Glutamatergic neuron (in vitro differentiated cells): ENCODE measurements at regions not wholly inside any gene's neighbourhood (a gene's known extent, or its start where the extent isn't known, plus 50 kb on each side); places are given as distances from the start of the nearest gene placed in this dataset.

Experiments used
- DNase-seq: peaks from one replicate; pipeline ENCODE4 v3.0.0; 2022
- H3K27ac Mint-ChIP-seq: one replicate; pipeline ENCODE4 v1.8.0; 2020; ENCODE audit warnings: mild to moderate bottlenecking, mixed read lengths, inconsistent platforms; ENCODE audit not compliant: unreplicated experiment
- H3K27me3 Mint-ChIP-seq: one replicate; pipeline ENCODE4 v1.8.0; 2020; ENCODE audit warnings: mild to moderate bottlenecking, moderate library complexity, mixed read lengths, inconsistent platforms; ENCODE audit not compliant: unreplicated experiment
- H3K36me3 Mint-ChIP-seq: one replicate; pipeline ENCODE4 v1.8.0; 2020; ENCODE audit warnings: mild to moderate bottlenecking, mixed read lengths, inconsistent platforms; ENCODE audit not compliant: unreplicated experiment
- H3K4me1 Mint-ChIP-seq: one replicate; pipeline ENCODE4 v1.8.0; 2020; ENCODE audit warnings: mild to moderate bottlenecking, low read depth, mixed read lengths, inconsistent platforms; ENCODE audit not compliant: unreplicated experiment
- H3K4me3 Mint-ChIP-seq: one replicate; pipeline ENCODE4 v1.8.0; 2020; ENCODE audit warnings: mild to moderate bottlenecking, mixed read lengths, inconsistent platforms; ENCODE audit not compliant: unreplicated experiment
- H3K9me3 Mint-ChIP-seq: one replicate; pipeline ENCODE4 v1.8.0; 2020; ENCODE audit warnings: mild to moderate bottlenecking, moderate library complexity, mixed read lengths, inconsistent platforms; ENCODE audit not compliant: unreplicated experiment
- CTCF ChIP-seq: fragments of 200-600 bp; sonication (generic); IDR thresholded peaks from one replicate; pipeline ENCODE4 v1.5.0; 2021; ENCODE audit not compliant: partially characterized antibody, unreplicated experiment

DNA sequence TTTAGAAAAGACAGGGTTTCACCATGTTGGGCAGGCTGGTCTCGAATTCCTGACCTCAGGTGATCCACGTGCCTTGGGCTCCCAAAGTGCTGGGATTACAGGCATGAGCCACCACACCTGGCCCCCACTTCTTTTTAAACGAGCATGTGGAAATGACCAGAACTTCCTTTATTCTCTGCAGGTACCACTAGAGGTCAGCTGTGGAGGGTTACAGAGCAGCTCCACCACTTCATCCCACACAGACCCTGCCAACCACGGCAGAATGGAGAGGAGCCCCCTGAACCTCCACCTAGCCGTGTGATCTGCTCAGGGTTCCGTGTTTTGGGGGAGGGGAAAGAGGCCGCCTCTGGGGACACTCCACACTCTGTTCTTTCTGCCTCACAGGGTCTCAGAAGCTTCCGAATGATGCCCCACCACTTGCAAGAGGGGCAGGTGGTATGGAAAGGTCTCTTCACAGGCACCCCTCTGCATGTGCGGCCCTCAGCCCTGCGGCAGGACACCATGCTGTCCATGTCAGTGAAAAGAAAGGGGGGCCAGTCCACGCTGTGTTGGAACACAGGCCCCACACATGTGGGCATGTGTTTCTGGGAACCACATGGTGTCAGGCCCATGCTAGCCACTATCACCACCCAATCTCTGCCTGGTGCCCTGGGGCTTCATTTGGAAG is 465.0 kb downstream of the TSHZ3 start:
- Mint-ChIP-seq H3K27me3 (no peaks in the 10 kb centered on the region), H3K36me3 (no peaks in the 10 kb centered on the region), H3K4me1 (peaks cover 7% of the 10 kb centered on the region), H3K9me3 (peaks cover 2% of the 10 kb centered on the region), H3K27ac (no peak overlapping the region), H3K4me3 (no peak overlapping the region)
- DNase-seq, result no peak
- TF ChIP-seq CTCF, result no peak

- Mint-ChIP-seq H3K4me3 (no peak overlapping the region), H3K36me3 (no peaks in the 10 kb centered on the region), H3K27me3 (no peaks in the 10 kb centered on the region), H3K9me3 (peaks cover 2% of the 10 kb centered on the region), H3K4me1 (peaks cover 7% of the 10 kb centered on the region), H3K27ac (no peak overlapping the region)
- TF ChIP-seq CTCF, result no peak
- no peak for DNase-seq
Observed at GRCh38 chr19:30883071-30883470, 466.2 kb downstream of the TSHZ3 start.

DNA sequence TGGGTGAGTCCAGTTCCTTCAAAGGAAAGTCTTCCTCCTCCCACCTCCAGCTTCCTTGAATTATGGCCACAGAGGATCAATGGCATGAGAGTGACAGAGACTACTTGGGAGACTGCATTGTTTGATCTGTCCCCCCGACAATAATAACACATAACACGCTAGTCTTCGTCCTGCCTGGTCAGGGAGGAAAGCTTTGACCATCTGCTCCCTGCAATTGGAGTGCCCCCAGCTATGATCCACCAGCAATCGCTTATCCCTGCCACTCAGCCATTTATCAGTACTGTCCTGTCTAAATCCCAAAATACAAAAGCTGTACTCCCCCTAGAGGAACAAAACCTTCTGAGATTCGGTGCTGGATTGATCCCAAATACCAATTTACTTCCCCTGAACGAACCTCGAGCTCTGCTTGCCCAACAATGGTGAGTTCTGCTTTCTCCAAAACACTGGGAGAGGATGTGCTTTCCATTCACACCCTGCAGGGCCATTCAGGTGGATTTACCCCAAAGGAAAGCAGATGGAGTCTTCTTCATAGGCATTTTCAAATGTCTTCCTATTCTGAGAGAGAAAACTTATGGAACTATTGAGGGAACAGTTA is 466.7 kb downstream of the TSHZ3 start:
- peaks cover 7% of the 10 kb centered on the region for H3K4me1 Mint-ChIP-seq
- no peak for DNase-seq
- H3K27ac Mint-ChIP-seq, result no peak overlapping the region
- no peak for TF ChIP-seq CTCF
- no peaks in the 10 kb centered on the region for H3K36me3 Mint-ChIP-seq
- peaks cover 2% of the 10 kb centered on the region for H3K9me3 Mint-ChIP-seq
- no peaks in the 10 kb centered on the region for H3K27me3 Mint-ChIP-seq
- no peak overlapping the region for H3K4me3 Mint-ChIP-seq

DNA sequence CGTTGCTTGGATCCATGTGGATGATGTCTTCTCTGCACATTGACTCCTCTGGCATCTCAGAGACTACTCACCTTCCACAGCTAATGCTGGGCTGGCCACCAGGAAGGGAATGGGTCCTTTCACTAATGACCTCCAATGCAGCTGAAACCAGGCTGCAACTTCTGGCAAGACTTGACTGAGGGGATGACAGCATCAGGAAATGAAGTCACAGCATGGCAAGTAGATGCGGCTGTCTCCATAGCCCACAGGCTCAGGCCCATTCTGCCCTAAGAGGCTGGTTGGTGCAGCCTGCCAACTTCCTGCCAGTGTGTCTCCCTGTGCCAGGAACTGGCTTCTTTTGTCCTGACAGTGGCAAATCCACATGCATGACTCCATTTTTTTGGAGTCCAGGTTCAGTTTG is 467.3 kb downstream of the TSHZ3 start:
- H3K27me3 Mint-ChIP-seq, result no peaks in the 10 kb centered on the region
- TF ChIP-seq CTCF, result no peak
- DNase-seq, result no peak
- no peaks in the 10 kb centered on the region for H3K36me3 Mint-ChIP-seq
- no peak overlapping the region for H3K27ac Mint-ChIP-seq
- H3K9me3 Mint-ChIP-seq, result peaks cover 2% of the 10 kb centered on the region
- H3K4me1 Mint-ChIP-seq, result peaks cover 10% of the 10 kb centered on the region
- H3K4me3 Mint-ChIP-seq, result no peak overlapping the region

GRCh38 chr19:30881281-30881680 is 468.0 kb downstream of the TSHZ3 start:
- DNase-seq, result no peak
- peaks cover 11% of the 10 kb centered on the region for H3K4me1 Mint-ChIP-seq
- no peak overlapping the region for H3K4me3 Mint-ChIP-seq
- no peaks in the 10 kb centered on the region for H3K27me3 Mint-ChIP-seq
- no peak overlapping the region for H3K27ac Mint-ChIP-seq
- peaks cover 2% of the 10 kb centered on the region for H3K9me3 Mint-ChIP-seq
- H3K36me3 Mint-ChIP-seq, result no peaks in the 10 kb centered on the region
- TF ChIP-seq CTCF, result no peak
